GM19397 (cell line): ENCODE measurements at regions not wholly inside any gene's neighbourhood (a gene's known extent, or its start where the extent isn't known, plus 50 kb on each side); places are given as distances from the start of the nearest gene placed in this dataset.

Source experiments
- ATAC-seq: cut with Tn5 transposase; IDR thresholded peaks from one replicate; pipeline ENCODE4 v1.9.1; 2021; ENCODE audit warnings: mild to moderate bottlenecking, moderate library complexity; ENCODE audit not compliant: unreplicated experiment

DNA sequence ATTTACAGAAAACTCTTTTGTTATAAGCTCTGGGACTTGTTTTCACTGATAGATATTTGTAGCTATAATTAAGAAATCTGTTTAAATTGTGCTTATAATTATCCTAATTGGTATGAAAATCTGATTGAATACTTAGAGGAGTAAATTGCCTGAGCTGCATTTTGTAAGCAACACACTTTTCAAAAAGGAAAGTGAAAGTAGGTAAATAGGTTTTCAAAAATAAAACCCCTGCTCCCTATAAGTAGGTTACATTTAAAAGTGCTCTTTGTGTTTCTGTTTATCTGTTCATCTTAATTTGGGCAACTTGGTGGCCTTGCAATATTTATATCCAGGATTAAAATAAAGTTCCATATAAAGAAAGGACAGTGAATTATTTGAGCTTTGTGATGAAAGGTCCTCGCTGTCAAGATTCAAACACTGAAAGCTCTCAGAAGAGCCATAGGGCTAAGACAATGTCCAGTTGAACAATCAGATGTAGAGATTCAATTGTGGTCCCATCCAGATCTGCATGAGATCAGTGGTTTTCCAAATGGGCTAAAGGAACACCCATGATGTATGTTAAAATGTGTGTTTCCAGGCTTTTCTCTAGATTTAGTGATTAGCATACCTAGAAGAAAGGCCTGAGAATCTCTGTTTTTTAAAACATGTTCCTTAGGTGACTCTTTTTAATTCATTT, 371.6 kb downstream of the RPRM start:
- no peak for ATAC-seq

DNA sequence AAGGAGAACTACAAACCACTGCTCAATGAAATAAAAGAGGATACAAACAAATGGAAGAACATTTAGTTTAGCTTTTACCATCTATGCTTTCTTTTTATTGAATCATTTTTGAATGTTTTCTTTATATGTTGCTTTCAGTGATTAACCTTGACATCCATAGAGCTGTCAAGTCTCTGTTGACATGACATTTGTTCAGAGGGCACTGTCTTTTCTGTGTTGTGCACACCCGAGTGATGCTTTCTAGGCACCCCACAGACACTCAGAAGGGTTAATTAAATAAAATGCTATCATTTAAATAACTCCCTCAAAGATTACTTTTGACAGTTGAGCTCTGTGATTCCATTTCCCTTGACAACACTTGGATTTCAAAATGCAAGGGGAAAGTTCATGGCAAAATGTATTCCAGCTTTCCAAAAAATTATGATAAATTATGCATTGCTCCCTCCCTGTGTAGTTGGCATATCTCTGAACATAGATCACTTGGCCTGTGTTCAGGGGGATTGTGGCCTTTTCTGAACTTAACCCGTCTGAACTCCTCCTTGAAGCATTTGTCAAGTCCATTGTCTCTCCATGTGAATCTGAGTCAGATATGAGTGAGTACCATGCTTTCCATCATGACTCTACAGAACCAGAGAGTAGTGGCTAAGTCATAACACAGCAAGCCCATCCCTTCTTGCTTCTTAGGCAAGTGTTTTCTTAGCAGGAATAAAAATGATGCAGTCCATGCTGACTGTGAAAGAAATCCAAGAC, 372.6 kb downstream of the RPRM start:
- ATAC-seq: no peak

DNA sequence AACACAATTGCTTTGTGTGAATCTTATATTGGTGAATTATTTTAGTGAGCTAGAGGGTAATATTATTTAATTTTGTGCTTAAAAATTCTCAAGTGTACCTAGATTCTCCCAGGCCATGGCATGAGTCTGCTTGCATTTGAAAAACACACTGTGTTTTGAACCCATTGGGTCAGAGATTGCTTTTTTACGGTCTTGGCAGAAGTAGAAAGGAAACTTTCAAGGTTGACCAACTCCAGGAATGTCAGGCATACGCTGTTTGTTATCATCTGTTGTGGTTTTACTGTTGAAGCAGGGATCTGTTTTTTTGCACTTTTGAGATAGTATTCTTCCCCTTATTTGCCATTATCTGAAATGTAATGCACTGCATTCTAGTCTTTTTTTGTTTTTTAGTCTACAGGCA, 377.4 kb downstream of the RPRM start:
- no peak for ATAC-seq

DNA sequence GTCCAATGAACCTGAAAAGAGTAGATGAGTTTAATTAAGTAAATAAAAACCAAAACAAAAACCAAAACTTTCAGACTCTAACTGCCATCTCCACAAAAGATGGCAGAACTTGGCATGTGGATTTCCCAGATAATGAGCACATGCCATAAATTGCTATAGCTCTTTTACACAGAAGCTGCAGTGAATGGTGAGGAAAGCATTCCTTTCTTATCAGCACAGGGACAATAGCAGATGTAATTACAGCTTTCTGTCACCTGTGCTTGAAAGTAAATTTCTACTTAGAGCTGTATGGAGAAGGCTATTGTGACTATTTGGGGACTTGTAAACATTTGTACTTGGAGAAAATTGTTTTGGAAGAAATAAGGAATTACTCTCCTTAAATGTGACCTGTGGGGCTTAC, 378.4 kb downstream of the RPRM start:
- no peak for ATAC-seq

DNA sequence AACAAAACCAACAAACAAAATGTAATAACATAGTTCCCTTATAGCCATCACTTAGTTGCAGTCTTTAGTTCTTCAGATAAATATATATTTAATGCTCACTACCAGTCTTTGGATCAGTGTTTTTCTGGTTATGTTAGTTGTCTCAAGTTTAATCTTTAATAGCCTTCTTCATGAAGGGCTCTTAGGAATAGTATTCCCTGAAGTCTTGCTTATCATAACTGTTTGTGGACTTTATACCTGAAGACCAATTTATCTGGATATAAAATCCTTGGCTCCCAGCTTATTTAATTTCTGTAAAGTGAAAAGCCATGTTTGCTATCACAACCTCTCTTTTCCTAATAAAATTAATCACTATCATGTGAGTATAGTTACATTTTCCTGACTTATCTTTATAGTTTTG, 379.7 kb downstream of the ARL6IP6 start:
- ATAC-seq: no peak

DNA sequence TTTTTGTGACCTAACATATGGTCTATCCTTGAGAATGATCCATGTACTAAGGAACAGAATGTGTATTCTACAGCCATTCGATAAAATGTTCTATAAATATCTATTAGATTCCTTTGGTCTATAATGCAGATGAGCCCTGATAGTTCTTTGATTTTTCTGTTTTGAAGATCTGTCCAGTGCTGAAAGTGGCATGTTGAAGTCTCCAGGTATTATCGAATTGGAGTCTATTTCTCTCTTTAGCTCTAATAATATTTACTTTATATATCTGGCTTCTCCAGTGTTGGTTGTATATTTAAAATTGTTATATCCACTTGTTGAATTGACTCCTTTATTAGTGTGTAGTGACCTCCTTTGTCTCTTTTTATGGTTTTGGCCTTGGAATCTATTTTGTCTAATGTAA, 377.9 kb downstream of the ARL6IP6 start:
- no peak for ATAC-seq

DNA sequence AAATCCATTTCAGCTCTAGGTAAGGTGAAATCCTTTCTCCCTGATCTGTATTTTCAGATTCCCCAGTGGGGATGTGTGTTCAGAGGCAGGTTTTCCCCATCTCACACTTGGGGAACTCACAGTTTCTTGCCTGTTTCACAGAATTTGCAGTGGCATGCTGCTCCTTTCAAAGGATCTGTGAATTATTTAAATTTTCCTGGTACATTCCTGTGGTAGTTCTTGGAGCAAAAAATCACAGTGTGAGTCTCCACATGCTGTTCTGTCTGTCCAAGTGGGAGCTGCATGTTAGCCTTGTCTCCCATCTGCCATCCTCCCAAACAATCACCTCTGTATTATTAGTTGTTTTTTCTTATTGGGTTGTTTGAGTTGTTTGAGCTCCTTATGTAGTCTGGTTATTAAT, 372.9 kb downstream of the ARL6IP6 start:
- ATAC-seq: no peak

DNA sequence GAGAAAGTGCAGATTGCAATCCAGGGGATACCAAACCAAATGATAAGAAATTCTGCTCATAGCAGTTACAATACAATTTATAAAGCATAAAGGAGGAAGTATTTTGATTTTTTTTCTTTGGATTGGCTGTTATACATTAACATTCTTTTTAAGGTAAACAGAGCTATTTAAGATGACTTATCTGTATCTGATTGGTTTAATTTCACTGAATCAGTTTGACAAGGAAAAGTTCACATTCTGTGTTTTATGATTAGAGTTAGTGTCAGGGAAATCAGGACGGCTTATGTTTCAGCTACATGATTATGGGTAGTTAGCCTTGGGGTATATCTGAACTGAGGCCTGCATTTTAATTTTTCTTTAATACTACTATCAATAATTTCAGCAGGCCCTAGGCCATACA, 360.9 kb downstream of the ARL6IP6 start:
- ATAC-seq: no peak

DNA sequence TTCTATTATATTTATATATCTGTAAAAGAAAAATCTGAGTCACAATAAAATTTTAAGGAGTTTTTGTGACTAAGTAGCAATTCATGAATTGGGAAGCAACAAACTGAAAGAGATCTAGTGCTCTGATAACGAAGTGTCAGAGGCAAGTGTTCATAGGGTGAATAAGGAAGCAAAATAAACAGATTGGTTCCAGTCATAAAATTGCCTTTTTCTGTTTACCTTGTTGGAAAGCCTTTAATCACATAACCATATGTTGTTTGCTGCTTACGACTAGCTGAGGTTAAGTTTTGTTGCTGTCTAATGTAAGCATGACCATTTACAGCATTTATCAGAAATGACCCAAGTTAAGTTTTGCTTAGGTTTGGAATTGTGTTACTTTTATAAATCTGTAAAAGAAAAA, 358.9 kb downstream of the ARL6IP6 start:
- no peak for ATAC-seq

DNA sequence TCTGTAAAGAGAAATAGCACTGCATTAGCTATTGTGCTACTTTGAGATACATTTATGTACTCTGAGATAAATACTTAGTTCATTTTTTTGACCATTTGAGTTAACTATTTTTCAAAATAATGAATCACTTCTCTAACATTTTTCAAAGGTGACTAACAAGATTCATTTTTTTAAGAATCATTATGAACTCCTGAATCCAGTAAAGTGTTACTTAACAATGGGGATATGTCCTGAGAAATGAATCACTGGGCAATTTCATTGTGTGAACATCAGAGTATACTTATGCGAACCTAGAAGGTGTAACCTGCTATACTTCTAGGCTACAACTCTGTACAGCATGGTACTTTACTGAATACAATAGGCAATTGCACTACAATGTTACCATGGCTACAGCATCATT, 355.8 kb downstream of the ARL6IP6 start:
- ATAC-seq: no peak

DNA sequence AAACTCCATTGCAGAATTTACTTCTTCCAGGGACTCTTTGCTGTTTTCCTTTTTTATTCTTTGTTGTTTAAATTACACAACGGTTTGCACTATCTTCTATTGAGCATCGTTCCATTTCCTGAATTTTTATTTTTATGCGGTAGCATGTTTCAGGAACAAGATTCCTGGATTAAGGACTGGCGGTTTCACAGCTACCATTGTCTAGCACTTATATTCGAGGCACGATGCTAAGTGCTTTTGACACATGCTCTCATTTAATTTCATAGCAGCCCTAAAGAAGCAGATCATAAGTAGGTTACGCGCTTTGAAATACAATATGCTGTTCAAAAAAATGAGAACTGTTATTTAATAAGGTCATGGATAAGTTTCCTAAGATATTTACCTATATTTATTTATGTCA, 354.4 kb downstream of the ARL6IP6 start:
- ATAC-seq: no peak

DNA sequence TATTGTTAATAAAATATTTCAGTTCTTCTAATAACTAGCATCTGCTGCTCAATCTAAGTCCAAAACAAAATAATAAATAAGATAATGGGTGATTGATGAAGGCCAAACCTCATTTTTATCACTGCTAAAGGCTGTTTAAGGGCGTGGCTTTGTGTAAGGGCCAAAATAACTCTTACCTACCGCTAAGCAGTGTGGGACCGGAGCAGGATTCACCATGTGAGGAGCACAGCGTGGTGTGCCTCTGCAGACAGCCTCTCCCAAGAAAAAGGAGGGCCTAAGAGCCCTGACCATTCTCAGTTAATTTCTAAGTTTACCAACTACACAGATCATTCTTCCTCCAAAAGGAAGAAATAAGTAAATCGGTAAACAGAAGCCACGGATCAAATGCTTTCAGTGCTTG, 353.7 kb downstream of the ARL6IP6 start:
- ATAC-seq: no peak

DNA sequence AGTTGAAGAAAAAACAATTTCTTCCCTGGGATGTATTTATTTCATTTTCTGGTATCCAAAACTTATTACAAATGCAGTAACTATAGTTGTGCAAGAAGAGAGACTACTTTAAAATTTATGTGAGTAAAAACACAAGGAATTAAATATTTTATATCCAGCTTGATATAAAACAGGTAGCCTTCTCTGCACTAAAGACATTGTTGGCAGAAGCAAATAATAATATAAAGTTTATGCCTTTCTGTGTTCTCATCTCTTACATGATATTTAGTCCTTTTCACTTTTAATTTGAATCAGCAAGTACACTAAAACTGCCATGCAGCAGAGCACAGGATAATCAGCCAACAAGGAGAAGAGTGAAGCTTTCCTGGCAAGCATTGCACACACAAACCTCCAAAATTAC, 352.7 kb downstream of the ARL6IP6 start:
- no peak for ATAC-seq

DNA sequence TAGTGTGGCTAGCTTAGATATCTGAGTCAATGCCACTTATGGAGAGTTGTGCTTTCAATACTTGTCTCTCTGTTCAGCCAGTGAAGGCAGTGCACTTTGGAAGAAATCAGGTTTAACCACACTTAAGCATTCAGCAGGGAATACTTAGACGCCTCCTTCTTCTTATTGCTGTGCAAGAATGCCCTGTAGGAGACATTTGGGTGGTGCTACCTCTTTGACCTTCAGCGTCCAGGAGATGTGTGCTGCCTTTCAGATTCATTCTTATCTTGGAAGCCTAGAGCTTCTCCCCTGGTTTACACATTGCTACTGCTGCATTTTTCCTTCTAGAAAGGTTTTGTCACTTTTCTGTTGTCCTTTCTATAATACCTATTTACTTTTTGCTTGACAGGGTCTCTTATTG, 350.5 kb downstream of the ARL6IP6 start:
- no peak for ATAC-seq

DNA sequence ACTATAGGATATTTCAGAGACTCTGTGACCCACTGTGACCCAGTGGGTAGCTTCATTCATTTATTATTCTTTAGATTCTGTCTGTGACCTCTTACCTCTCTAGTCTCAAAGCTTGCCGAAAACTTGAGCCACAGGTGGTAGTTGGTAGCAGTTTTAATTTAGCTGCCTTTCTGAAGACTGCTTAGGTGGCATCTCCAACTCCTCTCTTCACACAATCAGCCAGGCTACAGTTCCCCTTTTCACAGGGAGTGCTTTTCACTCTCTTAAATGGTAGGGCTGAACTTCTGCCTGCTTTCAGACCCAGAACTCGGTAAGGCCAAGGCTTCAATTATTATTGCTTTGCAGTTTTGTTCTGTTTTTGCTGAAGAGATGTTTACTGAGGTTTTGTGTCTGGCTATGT, 349.6 kb downstream of the ARL6IP6 start:
- no peak for ATAC-seq

DNA sequence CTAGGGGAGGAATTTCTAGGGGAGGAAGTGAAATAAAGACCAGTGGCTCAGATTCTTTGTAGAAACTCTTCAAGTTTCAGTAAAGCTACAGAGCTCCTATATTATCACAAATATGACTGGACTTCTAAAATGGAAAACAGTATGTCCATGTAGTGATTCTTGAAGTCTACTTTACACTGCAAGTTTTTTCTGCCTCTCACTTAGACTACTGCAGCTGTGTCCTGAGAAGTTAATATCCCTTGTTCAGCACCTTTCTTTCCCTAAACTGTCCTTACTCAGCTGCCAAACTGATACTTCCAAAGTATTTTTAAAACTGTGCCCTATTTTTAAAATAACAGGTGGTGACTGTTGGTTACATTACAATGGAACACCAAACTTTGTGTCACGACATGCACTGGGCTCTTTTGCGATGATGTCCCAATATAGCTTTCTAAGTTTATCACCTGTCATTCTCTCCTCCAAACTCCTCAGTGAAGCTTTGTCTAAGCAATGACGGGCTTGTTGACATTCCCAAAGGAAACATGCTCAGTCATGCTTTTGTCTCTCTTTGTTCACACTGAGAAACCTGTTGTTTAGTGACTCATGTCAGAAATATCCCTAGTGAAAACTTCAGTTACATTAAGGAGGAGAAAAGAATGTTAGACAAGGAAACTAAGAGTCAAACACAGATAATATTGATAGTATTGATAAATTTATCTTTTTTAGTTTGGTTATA, 341.1 kb downstream of the ARL6IP6 start:
- ATAC-seq: no peak

DNA sequence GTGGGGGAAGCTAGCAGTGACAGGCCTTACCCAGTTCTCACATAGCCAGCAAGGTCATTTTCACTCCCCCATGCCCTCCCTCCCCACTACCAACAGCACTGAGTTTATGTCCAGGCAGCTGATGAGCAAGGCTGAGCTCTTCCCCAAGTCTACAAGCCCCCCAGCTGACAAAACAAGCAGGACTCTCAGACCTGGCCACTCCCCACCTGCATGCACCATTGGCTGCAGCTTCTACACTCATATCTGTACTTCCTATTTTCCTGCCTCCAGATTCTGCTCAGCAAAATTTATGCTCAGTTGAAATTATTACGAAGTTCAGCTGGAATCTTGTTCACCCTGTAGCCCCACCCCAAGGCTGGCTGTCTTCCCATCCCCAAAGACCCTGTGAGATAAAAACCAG, 339.3 kb downstream of the ARL6IP6 start:
- no peak for ATAC-seq

DNA sequence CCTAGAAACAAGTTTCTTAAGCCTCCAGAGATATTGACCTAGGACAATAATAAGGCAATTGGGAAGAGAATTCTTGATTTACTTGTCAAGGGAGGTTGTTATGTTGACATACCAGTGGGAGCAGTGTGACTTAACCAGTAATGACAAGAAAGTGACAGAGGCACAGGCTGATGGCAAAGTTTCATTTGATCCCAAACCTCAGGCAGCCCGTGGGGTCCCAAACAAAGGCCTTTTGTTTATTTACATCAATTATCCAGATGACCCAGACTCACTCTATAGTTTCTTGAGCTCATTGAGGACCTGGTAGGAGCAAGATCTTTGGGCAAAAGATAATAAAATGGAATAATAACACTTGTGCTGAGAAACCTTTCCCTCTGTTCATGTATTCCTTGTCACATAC, 336.8 kb downstream of the ARL6IP6 start:
- no peak for ATAC-seq

DNA sequence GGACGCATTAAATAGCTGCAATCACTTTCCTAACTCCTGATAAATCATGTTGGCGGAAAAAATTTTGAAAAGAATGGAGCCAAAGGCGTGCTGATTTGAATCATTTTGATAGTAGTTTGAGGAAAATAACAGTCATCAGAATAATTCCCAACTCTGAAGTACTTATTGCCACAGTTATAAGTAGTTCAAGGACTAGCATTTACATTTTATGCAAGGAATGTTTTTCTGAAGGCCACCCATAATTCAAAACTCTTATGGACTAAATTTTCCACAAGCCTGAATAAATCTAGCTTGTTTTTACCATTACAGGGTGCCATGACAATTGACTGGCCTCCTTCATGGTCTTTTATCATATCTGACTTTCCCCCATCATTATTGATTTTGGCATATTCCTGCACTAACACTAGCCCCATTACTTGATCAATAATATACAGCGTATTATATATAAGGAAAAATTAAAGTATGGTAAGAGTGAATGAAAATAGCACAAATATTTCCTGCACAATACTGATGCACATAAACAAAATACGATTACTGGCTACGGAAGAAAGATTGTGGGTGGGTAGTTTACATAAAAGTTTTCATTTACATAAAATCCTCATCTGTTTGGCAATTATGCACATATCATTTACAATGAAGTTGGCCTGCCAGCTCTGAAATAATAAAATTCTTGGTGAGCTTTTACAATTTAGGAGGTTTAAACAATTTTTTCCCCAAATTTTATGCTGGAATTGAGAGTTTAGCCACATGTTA, 334.6 kb downstream of the ARL6IP6 start:
- no peak for ATAC-seq

DNA sequence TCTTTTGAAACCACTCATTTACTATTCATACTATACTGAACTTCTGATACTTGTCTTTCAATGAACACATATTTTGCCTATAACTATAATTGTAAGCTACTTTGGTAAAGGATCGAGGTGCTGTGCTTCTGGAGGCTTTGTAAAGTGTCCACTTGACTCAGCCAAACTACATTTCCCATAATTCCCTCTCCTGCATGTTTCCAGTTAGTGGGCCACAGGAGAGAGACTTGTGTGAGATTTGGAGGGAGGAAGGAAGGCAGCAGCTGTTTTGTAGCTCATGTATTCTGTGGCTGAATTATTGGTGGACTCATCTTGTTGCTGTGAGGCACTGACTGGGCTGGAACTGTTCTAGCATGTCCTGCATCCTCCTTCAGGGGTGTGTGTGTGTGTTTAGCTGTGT, 328.8 kb downstream of the ARL6IP6 start:
- no peak for ATAC-seq

DNA sequence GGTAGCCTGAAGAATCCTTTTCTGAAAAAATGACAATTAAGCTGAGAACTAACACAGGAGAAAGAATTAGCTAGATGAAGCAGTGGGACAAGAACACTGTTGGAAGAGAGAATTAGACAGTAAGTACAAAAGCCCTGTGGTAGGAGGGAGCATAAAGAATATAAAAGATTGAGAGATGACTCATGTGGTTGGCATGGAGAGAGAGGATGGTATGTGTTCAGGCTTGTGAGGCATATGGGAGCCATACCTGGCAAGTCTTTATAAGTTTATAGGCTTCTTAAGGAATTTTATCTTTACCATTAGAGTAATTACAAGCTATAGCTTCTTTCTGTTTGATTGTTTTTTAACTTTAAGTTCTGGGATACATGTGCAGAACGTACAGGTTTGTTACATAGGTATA, 325.0 kb downstream of the ARL6IP6 start:
- no peak for ATAC-seq
